CD4-positive, alpha-beta T cell treated with Interferon gamma for 1 hour (primary cell): ENCODE measurements at regions not wholly inside any gene's neighbourhood (a gene's known extent, or its start where the extent isn't known, plus 50 kb on each side); places are given as distances from the start of the nearest gene placed in this dataset.
"Not testable (repeated sequence)": the region's sequence is repeated elsewhere in the genome, so short reads cannot be mapped to it uniquely, and the experiment has no call there.

Source experiments
- DNase-seq: peaks from one replicate; pipeline ENCODE4 v3.0.0-alpha.2; 2020

DNA sequence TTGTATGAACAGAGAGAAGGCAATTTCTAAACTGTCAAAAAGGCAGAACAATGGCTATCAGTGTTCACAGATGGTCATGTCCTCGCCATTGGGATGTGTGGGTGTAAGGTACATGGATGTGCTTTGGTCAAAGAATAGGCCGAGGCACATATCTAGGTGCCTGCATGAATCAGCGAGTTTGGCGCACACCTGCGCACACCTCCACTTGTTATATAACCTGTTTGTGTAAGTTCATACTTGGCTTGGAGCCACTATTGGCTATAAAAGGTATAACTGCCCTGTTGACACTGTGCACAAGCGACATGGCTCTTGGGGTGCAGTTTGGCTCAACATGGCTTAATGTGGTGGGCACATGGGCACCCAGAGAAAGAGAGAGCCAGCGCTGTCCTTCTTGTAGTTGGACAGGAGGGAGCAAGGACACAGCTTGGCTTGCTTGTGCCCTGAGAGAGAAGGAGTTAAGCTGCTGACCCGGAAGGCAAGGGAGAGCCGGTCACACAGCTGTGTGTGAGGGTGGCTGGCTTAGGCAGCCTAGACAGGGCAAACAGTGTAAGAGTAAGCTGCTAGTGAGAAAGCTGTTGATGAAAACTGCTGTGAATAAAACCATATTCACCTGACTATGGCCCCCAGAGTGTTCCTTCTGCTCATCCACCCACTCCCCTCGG, 499.1 kb downstream of the KCNJ2 start:
- no peak for DNase-seq

GRCh38 chr17:70668938-70669778, 499.8 kb downstream of the KCNJ2 start:
- DNase-seq = no peak

DNA sequence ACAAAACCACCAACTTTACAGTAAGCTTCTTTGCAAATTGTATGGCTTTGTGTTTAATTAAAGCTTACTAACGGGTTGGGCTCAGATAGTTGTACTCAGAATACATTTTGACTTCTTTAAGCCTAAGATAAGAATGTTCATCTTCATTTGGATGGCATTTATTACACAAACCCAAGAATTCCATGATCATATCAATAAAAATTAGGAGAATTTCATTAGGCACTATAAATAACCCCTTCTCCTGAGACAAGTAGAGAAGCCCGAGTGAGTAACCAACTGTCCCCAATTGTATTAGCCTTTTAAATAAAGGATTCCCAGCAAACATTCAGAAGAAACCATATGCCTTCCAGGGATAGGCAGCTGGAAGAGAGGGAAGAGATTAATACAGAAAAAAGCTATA, 504.7 kb downstream of the KCNJ2 start:
- no peak for DNase-seq

DNA sequence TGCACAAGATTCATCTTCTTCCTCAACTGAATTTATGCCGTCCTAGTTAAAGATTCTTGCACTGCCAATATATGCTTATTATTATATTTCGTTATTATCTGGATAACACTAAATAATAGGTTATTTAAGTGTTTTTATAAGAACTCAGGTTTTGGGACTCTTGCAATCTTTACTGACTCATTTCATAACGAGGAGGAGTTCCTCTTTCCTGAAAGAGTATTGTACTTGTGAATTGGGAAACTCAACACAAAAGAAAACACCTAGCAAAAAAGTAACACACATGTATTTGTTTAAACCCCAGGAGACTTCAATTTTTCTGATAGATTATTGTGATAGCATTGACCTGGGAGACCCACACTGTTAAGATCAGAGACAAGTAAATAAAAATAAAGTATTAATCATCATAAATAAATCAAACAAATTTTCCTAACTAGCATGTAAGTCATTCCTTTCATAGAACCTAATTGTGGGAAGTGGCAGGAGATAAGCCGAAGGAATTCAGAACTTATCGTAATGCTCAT, 505.8 kb downstream of the KCNJ2 start:
- no peak for DNase-seq

DNA sequence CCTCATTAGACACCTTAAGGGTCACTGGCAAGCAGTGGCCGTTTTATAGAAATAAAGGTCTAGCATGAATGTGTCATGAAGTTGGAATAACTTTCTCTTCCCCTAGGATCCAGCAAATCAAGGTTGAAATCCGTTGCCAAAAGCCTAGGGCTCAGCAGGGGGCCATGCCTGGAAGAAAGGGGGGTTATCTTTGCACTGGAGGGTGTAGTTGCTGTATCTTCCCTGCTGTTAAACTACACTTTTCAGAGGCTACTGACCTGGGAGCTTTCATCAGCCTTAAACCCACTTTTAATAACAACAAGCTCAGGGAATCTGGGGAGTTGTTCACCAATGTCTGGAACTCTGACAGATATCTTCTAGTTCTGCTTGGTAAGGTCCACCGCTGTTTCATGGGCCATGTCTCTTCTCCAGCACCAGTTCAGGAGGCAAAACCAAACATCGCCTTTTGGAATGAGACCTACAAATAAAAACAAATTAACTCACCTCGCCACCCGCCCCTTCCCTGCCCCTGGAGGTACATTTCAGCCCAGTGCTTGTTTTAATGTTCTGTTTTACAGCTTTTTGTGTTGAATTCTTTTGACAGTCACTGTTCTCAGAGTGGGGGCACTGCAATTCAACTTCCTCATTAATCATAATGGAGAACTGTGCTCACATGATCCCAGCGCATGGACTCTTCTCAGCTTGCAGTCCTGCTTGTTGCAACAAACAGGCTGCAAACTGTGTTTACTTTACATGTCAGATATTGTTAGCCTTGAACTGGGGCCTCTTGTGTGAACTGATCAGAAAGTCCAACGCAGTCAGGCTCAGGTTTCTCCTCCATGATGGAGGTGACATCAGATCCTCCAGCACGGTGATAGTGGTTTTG, 508.7 kb downstream of the KCNJ2 start:
- no peak for DNase-seq

GRCh38 chr17:70678889-70679288, 509.6 kb downstream of the KCNJ2 start:
- DNase-seq = no peak

GRCh38 chr17:70683936-70684335, 514.6 kb downstream of the KCNJ2 start:
- no peak for DNase-seq

DNA sequence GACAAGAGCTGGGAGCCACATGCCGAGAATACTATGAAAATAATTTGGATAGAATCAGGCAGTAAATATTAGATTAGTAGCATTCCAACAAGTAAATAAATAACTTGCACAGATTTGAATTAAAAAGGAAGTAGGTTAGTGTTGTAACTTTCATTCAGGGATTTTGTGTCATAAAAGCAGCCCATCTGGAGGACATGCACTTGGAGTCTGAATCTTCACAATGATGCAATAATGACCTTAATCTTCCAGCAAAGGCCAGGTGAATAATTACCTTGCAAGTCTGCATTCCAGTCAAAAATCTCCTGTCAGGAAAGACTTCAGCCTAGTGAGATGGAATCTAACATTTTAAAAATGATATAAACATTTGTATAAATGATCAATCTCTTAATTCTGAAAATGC, 518.1 kb downstream of the KCNJ2 start:
- DNase-seq = no peak

- DNase-seq = no peak
Measured at GRCh38 chr17:70691150-70691549, 521.8 kb downstream of the KCNJ2 start.

DNA sequence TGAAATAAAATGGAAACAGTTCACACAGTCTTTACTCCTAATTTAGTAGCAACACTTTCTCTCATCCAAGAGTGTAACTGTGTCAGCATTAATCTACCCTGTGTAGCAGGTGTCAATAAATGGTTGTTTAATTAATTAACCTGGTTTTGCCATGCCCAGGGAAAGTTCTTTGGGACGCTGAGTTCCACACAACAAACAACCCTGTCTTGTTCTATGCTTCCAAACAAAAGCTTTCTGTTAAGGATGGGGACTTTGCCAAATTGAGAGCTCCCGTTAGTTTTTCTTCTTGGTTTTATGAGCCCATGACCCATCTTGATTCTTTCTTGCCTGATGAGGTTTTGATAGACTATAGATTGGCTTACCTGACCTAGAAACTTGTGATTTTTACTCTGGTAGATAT, 530.1 kb downstream of the KCNJ2 start:
- no peak for DNase-seq

DNA sequence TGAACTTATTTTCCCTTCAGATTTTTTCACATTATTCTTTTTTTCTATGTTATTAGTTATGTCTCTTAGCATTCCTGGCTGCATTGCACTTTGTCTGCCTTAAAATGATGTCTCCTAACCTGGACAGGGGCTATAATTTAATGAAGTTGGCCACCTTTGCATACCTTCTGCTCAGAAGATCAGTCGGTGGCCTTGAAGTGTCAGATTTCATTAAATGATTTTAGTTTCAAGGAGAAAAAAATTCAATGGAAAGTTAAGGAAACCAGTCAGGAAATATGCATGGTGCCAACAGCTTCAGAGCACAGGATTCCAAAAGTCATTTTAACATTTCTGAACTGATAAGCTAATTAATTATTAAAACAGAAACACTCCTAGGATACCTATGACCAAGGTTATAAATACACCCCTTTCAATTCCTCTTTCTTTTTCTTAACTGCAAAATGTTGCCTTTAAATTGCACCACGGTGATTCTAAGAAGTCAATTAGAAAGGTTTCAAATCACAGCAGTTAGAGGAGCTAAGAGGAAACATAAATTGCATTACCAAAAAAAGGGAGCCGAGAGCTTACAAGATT, 533.4 kb downstream of the KCNJ2 start:
- DNase-seq = no peak

GRCh38 chr17:70709596-70709995, 540.3 kb downstream of the KCNJ2 start:
- DNase-seq = no peak

- no peak for DNase-seq
Measured at GRCh38 chr17:70713694-70714093, 544.4 kb downstream of the KCNJ2 start.

DNA sequence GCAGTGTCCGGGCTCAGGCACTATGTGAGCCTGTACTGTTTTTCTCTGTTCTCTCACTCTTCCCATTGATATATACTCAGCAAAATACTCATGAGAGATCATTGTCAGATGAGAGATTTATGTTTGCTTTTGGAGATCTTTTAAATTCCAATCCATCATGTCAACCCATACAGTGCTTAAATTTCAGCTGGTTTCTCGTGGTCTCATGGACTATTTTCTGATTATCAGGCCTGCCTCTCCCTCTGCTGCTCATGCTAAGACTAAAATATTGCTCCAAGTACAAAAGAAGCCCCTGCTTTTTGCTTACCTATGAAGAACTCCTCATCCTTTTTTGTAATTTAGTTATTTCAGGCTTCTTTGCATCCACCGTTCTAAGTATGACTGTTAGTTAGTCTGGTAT, 547.2 kb downstream of the KCNJ2 start:
- no peak for DNase-seq

GRCh38 chr17:70717042-70717441, 547.7 kb downstream of the KCNJ2 start:
- DNase-seq = no peak

DNA sequence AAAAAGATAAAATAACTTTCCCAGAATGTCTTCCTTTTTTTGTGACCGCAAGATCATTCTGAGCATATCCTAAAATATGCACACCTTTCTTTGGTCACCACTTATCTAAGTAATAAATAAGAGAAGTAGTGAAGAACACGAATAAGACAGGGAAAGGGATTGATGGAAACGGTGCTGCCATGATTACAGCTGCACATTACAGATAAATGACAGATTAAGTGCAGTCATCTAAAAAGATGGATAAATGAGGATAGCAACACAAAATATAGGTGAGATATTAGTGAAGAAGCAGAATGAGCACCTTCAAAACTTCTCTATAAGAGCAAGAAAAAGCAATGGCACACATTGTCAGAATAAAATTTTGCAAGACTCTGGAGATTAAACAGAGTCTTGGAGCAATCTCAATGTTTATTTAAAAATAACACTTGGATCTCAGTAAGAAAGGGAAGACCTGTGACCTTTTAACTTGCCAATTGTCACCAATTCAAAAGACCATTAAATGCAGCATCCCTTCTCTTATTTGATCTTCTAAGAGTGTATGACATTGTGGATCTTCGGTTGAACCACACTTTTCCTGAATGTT, 567.1 kb downstream of the KCNJ2 start:
- DNase-seq = no peak

GRCh38 chr17:70739065-70739464, 569.7 kb downstream of the KCNJ2 start:
- DNase-seq = no peak

DNA sequence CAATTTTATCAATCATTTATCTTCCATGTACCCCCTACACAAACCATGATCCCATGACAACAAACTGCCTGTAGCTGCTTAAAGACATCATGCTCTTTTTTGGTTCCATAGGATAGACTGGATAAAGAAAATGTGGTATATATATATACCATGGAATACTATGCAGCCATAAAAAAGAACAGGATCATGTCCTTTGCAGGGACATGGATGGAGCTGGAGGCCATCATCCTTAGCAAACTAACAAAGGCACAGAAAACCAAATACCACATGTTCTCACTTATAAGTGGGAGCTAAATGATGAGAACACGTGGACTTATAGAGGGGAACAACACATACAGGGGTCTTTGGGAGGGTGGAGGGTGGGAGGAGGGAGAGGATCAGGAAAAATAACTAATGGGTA, 577.2 kb downstream of the KCNJ2 start:
- DNase-seq = not testable (repeated sequence)

DNA sequence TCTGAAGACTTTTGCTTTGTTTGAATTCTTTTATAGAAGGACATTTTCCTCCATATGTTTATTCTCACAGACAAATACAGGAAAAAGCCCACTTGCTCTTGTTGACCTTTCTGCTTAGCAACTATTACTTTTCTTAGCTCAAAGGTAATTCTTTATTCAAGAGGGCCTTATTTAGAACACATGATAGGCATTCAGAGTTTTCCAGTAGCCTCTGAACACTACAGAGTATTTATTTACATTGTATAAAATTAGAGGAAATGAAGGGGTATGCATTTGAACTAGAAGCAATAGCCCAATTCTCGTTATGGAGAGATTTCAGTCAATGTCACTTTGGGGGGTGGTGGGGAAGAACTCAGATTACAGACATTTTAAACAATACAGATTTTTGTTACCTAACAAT, 581.7 kb downstream of the KCNJ2 start:
- no peak for DNase-seq

- DNase-seq = not testable (repeated sequence)
Measured at GRCh38 chr17:70752461-70752860, 583.1 kb downstream of the KCNJ2 start.

DNA sequence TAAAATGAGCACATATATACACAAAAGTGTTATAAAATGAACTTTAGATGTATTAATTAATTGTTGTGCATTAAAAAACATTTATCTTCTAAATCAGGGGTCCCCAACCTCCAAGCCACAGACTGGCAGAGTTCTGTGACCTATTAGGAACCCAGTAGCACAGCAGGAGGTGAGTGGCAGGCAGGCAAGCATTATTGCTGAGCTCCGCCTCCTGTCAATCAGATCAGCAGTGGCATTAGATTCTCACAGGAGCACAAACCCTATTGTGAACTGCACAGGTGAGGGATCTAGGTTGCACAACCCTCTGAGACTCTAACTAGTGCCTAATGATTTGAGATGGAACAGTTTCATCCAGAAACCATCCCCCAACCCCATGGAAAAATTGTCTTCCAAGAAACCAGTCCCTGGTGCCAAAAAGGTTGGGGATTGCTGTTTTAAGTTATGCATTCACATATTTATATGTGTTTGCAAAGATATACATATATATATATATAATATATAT, 583.7 kb downstream of the KCNJ2 start:
- no peak for DNase-seq

DNA sequence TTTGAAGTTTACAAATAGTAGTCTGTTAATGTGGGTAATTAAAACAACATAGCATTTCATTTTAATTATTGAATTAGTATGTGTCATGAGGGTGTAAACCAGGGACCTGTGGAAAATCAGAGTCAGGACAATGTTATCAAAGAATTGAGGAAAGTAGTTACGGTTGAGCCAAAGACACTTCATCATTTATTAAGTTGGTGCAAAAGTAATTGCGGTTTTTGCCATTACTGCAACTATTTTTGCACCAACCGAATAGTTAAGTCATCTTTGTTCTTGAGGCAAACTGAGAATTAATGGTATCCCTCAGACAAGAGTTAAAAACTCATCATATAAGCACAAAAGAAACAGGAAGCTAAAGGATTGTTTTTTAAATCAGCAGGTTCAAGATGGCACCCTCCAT, 593.7 kb downstream of the KCNJ2 start:
- DNase-seq = no peak
